ENCODE measurements at regions not wholly inside any gene's neighbourhood (a gene's known extent, or its start where the extent isn't known, plus 50 kb on each side); places are given as distances from the start of the nearest gene placed in this dataset.

GRCh38 chr6:4403828-4404227 is 268.5 kb upstream of the ECI2 start:
- Histone ChIP-seq H3K27ac (peak overlapping the region in 2 of 4 donors; percentile 9 to 25), H3K27me3 (no peaks in the 10 kb centered on the region), H3K36me3 (no peaks in the 10 kb centered on the region), H3K9me3 (no peaks in the 10 kb centered on the region), H3K4me1 (peaks cover 0 to 27% (median 15%) of the 10 kb centered on the region in 4 donors), H3K4me3 (no peak overlapping the region)
- TF ChIP-seq CTCF (IDR thresholded peaks at IDR 0.05) = no peak
- peak in 1 of 4 donors; percentile 33 for TF ChIP-seq EP300 (IDR thresholded peaks at IDR 0.05)
- TF ChIP-seq POLR2AphosphoS5 (IDR thresholded peaks at IDR 0.05) = peak in 3 of 4 donors; percentile 13 to 36 (median 16)
- intact Hi-C loops (cut with DNase I) = no loop called here
- DNase-seq = no peak
- WGBS, 2 donors = 75 to 76% methylated on average over 4 of the region's 4 CpGs

GRCh38 chr6:4403023-4403752 is 267.8 kb upstream of the ECI2 start:
- H3K9me3 ChIP-seq = no peaks in the 10 kb centered on the region
- intact Hi-C loops (cut with DNase I) = no loop called here
- DNase-seq = no peak
- no peaks in the 10 kb centered on the region for H3K27me3 ChIP-seq
- H3K4me3 ChIP-seq = no peak overlapping the region
- WGBS, 2 donors = 89 to 90% methylated on average over 12 of the region's 12 CpGs
- H3K36me3 ChIP-seq = no peaks in the 10 kb centered on the region
- no peak for TF ChIP-seq POLR2A (IDR thresholded peaks at IDR 0.05)
- TF ChIP-seq EP300 (IDR thresholded peaks at IDR 0.05) = no peak
- TF ChIP-seq CTCF (IDR thresholded peaks at IDR 0.05) = no peak
- no peak for TF ChIP-seq POLR2AphosphoS5 (IDR thresholded peaks at IDR 0.05)
- peaks cover 0 to 27% (median 15%) of the 10 kb centered on the region in 4 donors for H3K4me1 ChIP-seq
- peak overlapping the region in 3 of 4 donors; percentile 45 to 55 (median 49) for H3K27ac ChIP-seq

GRCh38 chr6:4402477-4402976 is 267.2 kb upstream of the ECI2 start:
- Histone ChIP-seq H3K27ac (peak overlapping the region in 3 of 4 donors; percentile 45 to 55 (median 49)), H3K36me3 (no peaks in the 10 kb centered on the region), H3K27me3 (no peaks in the 10 kb centered on the region), H3K4me1 (peaks cover 0 to 27% (median 15%) of the 10 kb centered on the region in 4 donors), H3K4me3 (no peak overlapping the region), H3K9me3 (no peaks in the 10 kb centered on the region)
- intact Hi-C loops (cut with DNase I) = no loop called here
- TF ChIP-seq POLR2AphosphoS5 (IDR thresholded peaks at IDR 0.05) (peak in 1 of 4 donors; percentile 17), EP300 (IDR thresholded peaks at IDR 0.05) (no peak), POLR2A (IDR thresholded peaks at IDR 0.05) (no peak)
- no peak for DNase-seq
- WGBS, 2 donors = 75% methylated on average over 11 of the region's 11 CpGs

GRCh38 chr6:4401408-4402368 is 266.3 kb upstream of the ECI2 start:
- intact Hi-C loops (cut with DNase I) = no loop called here
- 57 to 77% methylated on average over 19 of the region's 19 CpGs for WGBS, 2 donors
- Histone ChIP-seq H3K4me3 (no peak overlapping the region), H3K27ac (peak overlapping the region in 3 of 4 donors; percentile 6 to 55 (median 32)), H3K4me1 (peaks cover 0 to 27% (median 15%) of the 10 kb centered on the region in 4 donors), H3K27me3 (no peaks in the 10 kb centered on the region), H3K36me3 (no peaks in the 10 kb centered on the region), H3K9me3 (no peaks in the 10 kb centered on the region)
- TF ChIP-seq CTCF (IDR thresholded peaks at IDR 0.05) (no peak), EP300 (IDR thresholded peaks at IDR 0.05) (no peak), POLR2A (IDR thresholded peaks at IDR 0.05) (no peak), POLR2AphosphoS5 (IDR thresholded peaks at IDR 0.05) (no peak)
- no peak for DNase-seq

- WGBS, 2 donors = 86 to 89% methylated on average over 2 of the region's 2 CpGs
- Histone ChIP-seq H3K27ac (no peak overlapping the region), H3K36me3 (no peaks in the 10 kb centered on the region), H3K4me1 (peaks cover 0 to 27% (median 15%) of the 10 kb centered on the region in 4 donors), H3K27me3 (no peaks in the 10 kb centered on the region), H3K9me3 (no peaks in the 10 kb centered on the region), H3K4me3 (no peak overlapping the region)
- intact Hi-C loops (cut with DNase I) = no loop called here
- DNase-seq = no peak
- TF ChIP-seq POLR2AphosphoS5 (IDR thresholded peaks at IDR 0.05) (no peak), POLR2A (IDR thresholded peaks at IDR 0.05) (no peak), CTCF (IDR thresholded peaks at IDR 0.05) (no peak), EP300 (IDR thresholded peaks at IDR 0.05) (no peak)
Observed at GRCh38 chr6:4399656-4400055, 264.3 kb upstream of the ECI2 start.

Measured in sigmoid colon (tissue), 6 donors.